ENCODE measurements at regions not wholly inside any gene's neighbourhood (a gene's known extent, or its start where the extent isn't known, plus 50 kb on each side); places are given as distances from the start of the nearest gene placed in this dataset.

DNA sequence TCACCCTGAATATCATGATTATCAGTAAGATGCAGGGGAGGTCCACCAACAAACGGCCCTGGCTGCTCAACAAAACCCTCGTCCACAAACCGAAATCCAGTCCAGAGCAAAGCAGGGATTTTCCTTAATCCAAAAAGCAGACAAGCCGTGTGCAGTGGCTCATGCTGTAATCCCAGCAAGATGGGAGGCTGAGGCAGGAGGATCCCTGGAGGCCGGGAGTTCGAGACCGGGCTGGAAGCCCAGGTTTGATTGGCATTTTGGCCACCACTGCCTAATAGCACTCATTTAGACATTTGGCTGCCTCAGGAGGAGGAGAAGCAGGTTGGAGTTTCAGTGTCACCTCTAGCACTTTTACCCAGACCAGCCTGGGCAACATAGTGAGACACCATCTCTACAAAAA is 562.0 kb upstream of the AUTS2 start:
- ChIA-PET POLR2A (no interaction called here), CTCF (no interaction called here)
- TF ChIP-seq, protein P1, sequence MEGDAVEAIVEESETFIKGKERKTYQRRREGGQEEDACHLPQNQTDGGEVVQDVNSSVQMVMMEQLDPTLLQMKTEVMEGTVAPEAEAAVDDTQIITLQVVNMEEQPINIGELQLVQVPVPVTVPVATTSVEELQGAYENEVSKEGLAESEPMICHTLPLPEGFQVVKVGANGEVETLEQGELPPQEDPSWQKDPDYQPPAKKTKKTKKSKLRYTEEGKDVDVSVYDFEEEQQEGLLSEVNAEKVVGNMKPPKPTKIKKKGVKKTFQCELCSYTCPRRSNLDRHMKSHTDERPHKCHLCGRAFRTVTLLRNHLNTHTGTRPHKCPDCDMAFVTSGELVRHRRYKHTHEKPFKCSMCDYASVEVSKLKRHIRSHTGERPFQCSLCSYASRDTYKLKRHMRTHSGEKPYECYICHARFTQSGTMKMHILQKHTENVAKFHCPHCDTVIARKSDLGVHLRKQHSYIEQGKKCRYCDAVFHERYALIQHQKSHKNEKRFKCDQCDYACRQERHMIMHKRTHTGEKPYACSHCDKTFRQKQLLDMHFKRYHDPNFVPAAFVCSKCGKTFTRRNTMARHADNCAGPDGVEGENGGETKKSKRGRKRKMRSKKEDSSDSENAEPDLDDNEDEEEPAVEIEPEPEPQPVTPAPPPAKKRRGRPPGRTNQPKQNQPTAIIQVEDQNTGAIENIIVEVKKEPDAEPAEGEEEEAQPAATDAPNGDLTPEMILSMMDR (IDR thresholded peaks at IDR 0.05; ENCODE audit: control extremely low read depth, extremely low read depth, low read depth, missing control alignments) = no peak

GRCh38 chr7:69038915-69039314 is 559.4 kb upstream of the AUTS2 start:
- TF ChIP-seq, protein P1 (IDR thresholded peaks at IDR 0.05; ENCODE audit: control extremely low read depth, extremely low read depth, low read depth, missing control alignments) = no peak
- CTCF ChIA-PET = no interaction called here
- DNase-seq (ENCODE audit: extremely low spot score) = no peak
- POLR2A ChIA-PET = no interaction called here

More for the DNA sequence above, 562.0 kb upstream of the AUTS2 start:
- DNase-seq (ENCODE audit: extremely low spot score) = no peak

DNA sequence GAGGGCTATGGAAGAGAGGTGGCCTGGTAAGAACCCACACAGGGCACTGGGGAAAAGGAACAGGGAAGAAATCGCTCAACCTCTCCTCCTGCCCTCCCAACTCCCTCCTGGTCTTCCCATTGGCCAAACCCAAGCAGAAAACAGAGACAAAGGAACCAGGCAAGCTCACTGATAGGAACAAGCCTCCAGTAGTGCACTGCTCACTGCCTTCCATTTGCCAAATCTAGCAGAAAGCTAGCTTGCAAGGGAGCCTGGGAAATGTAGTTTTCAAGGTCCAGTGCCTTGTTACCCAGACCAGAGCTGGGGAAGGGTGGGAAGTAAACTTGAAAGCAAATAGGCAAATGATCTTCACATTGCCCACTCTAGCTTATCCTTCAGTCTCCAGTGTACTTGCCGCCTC is 556.1 kb upstream of the AUTS2 start:
- ChIA-PET CTCF (no interaction called here), POLR2A (no interaction called here)
- TF ChIP-seq, protein P1 (IDR thresholded peaks at IDR 0.05; ENCODE audit: control extremely low read depth, extremely low read depth, low read depth, missing control alignments) = no peak
- no peak for DNase-seq (ENCODE audit: extremely low spot score)

- DNase-seq (ENCODE audit: extremely low spot score) = no peak
- POLR2A ChIA-PET = no interaction called here
Observed at GRCh38 chr7:69047151-69047754, 551.0 kb upstream of the AUTS2 start.

DNA sequence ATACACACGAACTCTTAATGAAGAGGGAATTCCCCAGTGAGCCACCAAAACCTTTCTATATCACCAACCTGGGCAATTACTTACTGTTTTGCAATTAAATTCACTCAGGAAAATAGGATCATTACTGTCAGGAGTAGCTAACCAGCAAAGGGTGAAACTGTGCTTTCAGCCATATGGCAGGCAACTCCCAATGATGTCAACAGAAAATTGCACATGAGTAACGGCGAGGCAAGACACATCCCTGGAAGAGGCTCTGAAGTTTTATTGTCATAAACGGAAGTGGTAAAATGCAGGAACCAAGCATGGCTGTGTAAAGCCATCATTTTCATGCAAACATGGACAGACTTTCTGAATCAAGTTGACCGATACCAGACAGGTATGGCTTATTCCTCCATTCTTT is 548.9 kb upstream of the AUTS2 start:
- POLR2A ChIA-PET = no interaction called here
- CTCF ChIA-PET = no interaction called here
- DNase-seq (ENCODE audit: extremely low spot score) = no peak
- TF ChIP-seq, protein P1 (IDR thresholded peaks at IDR 0.05; ENCODE audit: control extremely low read depth, extremely low read depth, low read depth, missing control alignments) = no peak

More at GRCh38 chr7:69047151-69047754, 551.0 kb upstream of the AUTS2 start:
- TF ChIP-seq, protein P1 (IDR thresholded peaks at IDR 0.05; ENCODE audit: control extremely low read depth, extremely low read depth, low read depth, missing control alignments) = no peak
- CTCF ChIA-PET = no interaction called here

DNA sequence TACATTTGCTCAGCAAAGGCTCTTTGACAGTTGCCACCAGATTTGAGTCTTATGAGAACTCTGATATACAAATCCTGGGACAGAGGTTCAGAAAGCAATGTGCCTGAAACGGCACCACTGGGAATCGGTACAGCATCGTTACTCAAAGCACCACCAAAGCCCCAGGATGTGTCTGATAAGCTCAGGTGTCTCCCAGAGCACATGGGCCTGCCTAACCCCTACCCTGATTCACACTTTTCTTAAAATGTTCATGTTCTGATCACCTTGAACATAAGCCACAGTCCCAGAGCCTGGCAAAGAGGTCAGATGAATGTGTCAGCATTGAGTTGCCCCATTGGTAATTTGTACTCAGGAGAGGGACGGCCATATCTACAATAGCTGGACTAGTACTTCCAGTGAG is 545.8 kb upstream of the AUTS2 start:
- TF ChIP-seq, protein P1 (IDR thresholded peaks at IDR 0.05; ENCODE audit: control extremely low read depth, extremely low read depth, low read depth, missing control alignments) = no peak
- ChIA-PET CTCF (no interaction called here), POLR2A (no interaction called here)
- DNase-seq (ENCODE audit: extremely low spot score) = no peak
